ENCODE measurements at regions not wholly inside any gene's neighbourhood (a gene's known extent, or its start where the extent isn't known, plus 50 kb on each side); places are given as distances from the start of the nearest gene placed in this dataset.

GRCh38 chr6:81900616-81901015 is 148.1 kb upstream of the TENT5A start:
- Histone ChIP-seq H3K4me1 (ENCODE audit: control insufficient read depth in 5 of 5, insufficient read depth in 5 of 5, low read length in 5 of 5) (peaks cover 0 to 5% (median 0%) of the 10 kb centered on the region in 5 donors), H3K36me3 (ENCODE audit: control insufficient read depth in 5 of 5, insufficient read depth in 5 of 5, low read length in 5 of 5) (no peaks in the 10 kb centered on the region), H3K9me3 (ENCODE audit: control insufficient read depth in 5 of 5, low read length in 5 of 5) (no peaks in the 10 kb centered on the region), H3K4me3 (ENCODE audit: low read depth in 1 of 5, low read length in 5 of 5) (no peak overlapping the region), H3K27me3 (ENCODE audit: control insufficient read depth in 5 of 5, insufficient read depth in 4 of 5, low read length in 5 of 5) (no peaks in the 10 kb centered on the region), H3K9ac (ENCODE audit: low read length in 5 of 5) (no peak overlapping the region), H3K27ac (ENCODE audit: low read depth, low read length) (no peak overlapping the region)

GRCh38 chr6:81897793-81898192 is 145.3 kb upstream of the TENT5A start:
- no peaks in the 10 kb centered on the region for H3K36me3 ChIP-seq (ENCODE audit: control insufficient read depth in 5 of 5, insufficient read depth in 5 of 5, low read length in 5 of 5)
- H3K4me1 ChIP-seq (ENCODE audit: control insufficient read depth in 5 of 5, insufficient read depth in 5 of 5, low read length in 5 of 5): peaks cover 0 to 15% (median 5%) of the 10 kb centered on the region in 5 donors
- no peak overlapping the region for H3K27ac ChIP-seq (ENCODE audit: low read depth, low read length)
- H3K4me3 ChIP-seq (ENCODE audit: low read depth in 1 of 5, low read length in 5 of 5): no peak overlapping the region
- no peaks in the 10 kb centered on the region for H3K27me3 ChIP-seq (ENCODE audit: control insufficient read depth in 5 of 5, insufficient read depth in 4 of 5, low read length in 5 of 5)
- no peak overlapping the region for H3K9ac ChIP-seq (ENCODE audit: low read length in 5 of 5)
- no peaks in the 10 kb centered on the region for H3K9me3 ChIP-seq (ENCODE audit: control insufficient read depth in 5 of 5, low read length in 5 of 5)

GRCh38 chr6:81896525-81897503 is 144.3 kb upstream of the TENT5A start:
- no peaks in the 10 kb centered on the region for H3K9me3 ChIP-seq (ENCODE audit: control insufficient read depth in 5 of 5, low read length in 5 of 5)
- no peak overlapping the region for H3K4me3 ChIP-seq (ENCODE audit: low read depth in 1 of 5, low read length in 5 of 5)
- no peak overlapping the region for H3K9ac ChIP-seq (ENCODE audit: low read length in 5 of 5)
- no peaks in the 10 kb centered on the region for H3K27me3 ChIP-seq (ENCODE audit: control insufficient read depth in 5 of 5, insufficient read depth in 4 of 5, low read length in 5 of 5)
- no peak overlapping the region for H3K27ac ChIP-seq (ENCODE audit: low read depth, low read length)
- H3K36me3 ChIP-seq (ENCODE audit: control insufficient read depth in 5 of 5, insufficient read depth in 5 of 5, low read length in 5 of 5): no peaks in the 10 kb centered on the region
- H3K4me1 ChIP-seq (ENCODE audit: control insufficient read depth in 5 of 5, insufficient read depth in 5 of 5, low read length in 5 of 5): peaks cover 0 to 15% (median 5%) of the 10 kb centered on the region in 5 donors

GRCh38 chr6:81895511-81896185 is 143.2 kb upstream of the TENT5A start:
- peaks cover 4 to 15% (median 5%) of the 10 kb centered on the region in 5 donors for H3K4me1 ChIP-seq (ENCODE audit: control insufficient read depth in 5 of 5, insufficient read depth in 5 of 5, low read length in 5 of 5)
- no peaks in the 10 kb centered on the region for H3K27me3 ChIP-seq (ENCODE audit: control insufficient read depth in 5 of 5, insufficient read depth in 4 of 5, low read length in 5 of 5)
- H3K36me3 ChIP-seq (ENCODE audit: control insufficient read depth in 5 of 5, insufficient read depth in 5 of 5, low read length in 5 of 5): no peaks in the 10 kb centered on the region
- H3K9ac ChIP-seq (ENCODE audit: low read length in 5 of 5): no peak overlapping the region
- no peak overlapping the region for H3K27ac ChIP-seq (ENCODE audit: low read depth, low read length)
- H3K9me3 ChIP-seq (ENCODE audit: control insufficient read depth in 5 of 5, low read length in 5 of 5): no peaks in the 10 kb centered on the region
- no peak overlapping the region for H3K4me3 ChIP-seq (ENCODE audit: low read depth in 1 of 5, low read length in 5 of 5)

DNA sequence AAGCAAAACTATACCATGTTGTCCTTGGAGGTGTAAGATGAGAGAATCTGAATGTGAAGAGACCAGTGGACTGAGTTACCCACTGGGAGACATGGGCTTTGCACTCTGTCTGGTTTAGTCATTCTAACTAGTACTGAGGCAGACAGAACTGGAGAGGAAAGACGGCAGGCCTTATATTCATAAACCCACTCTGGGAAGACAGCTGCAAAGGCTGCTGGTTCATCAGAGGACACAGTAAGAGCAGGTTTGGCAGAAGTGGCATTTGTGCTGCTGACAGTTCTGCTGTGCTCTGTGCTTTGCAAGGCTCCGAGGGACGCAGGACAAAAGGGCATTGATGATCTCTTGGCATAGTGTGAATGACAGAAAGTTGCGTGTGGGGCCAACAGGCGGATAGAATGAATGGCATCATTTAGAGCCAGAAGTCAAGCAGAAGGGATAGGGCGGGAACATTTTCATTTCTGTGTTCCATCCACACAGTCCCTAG is 142.3 kb upstream of the TENT5A start:
- Histone ChIP-seq H3K36me3 (ENCODE audit: control insufficient read depth in 5 of 5, insufficient read depth in 5 of 5, low read length in 5 of 5) (no peaks in the 10 kb centered on the region), H3K27me3 (ENCODE audit: control insufficient read depth in 5 of 5, insufficient read depth in 4 of 5, low read length in 5 of 5) (no peaks in the 10 kb centered on the region), H3K9me3 (ENCODE audit: control insufficient read depth in 5 of 5, low read length in 5 of 5) (no peaks in the 10 kb centered on the region), H3K4me1 (ENCODE audit: control insufficient read depth in 5 of 5, insufficient read depth in 5 of 5, low read length in 5 of 5) (peaks cover 4 to 15% (median 5%) of the 10 kb centered on the region in 5 donors), H3K9ac (ENCODE audit: low read length in 5 of 5) (peak overlapping the region in 1 of 5 donors; percentile 5), H3K4me3 (ENCODE audit: low read depth in 1 of 5, low read length in 5 of 5) (peak overlapping the region in 2 of 5 donors; percentile 4 to 34), H3K27ac (ENCODE audit: low read depth, low read length) (peak overlapping the region; percentile 15)

DNA sequence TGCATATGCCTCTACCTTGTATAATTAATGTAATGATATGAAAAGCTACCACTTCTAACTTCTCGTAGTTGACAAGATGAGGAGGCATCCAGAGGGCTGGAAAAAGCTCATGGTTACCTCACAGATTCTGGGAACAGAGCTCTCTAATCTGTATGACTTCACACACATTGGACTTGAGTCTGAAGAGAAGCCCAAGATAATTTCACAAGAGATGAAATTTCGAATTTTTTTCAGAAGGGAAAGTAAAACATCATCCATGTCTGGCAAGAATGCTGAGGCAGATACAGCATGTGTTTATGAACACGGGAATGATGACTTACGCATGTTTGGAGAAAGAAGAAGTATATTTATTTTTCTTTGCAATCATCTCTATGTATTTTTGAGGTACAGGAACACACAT is 141.8 kb upstream of the TENT5A start:
- Histone ChIP-seq H3K4me1 (ENCODE audit: control insufficient read depth in 5 of 5, insufficient read depth in 5 of 5, low read length in 5 of 5) (peaks cover 4 to 15% (median 5%) of the 10 kb centered on the region in 5 donors), H3K27me3 (ENCODE audit: control insufficient read depth in 5 of 5, insufficient read depth in 4 of 5, low read length in 5 of 5) (no peaks in the 10 kb centered on the region), H3K4me3 (ENCODE audit: low read depth in 1 of 5, low read length in 5 of 5) (peak overlapping the region in 2 of 5 donors; percentile 4 to 34), H3K27ac (ENCODE audit: low read depth, low read length) (no peak overlapping the region), H3K36me3 (ENCODE audit: control insufficient read depth in 5 of 5, insufficient read depth in 5 of 5, low read length in 5 of 5) (no peaks in the 10 kb centered on the region), H3K9ac (ENCODE audit: low read length in 5 of 5) (no peak overlapping the region), H3K9me3 (ENCODE audit: control insufficient read depth in 5 of 5, low read length in 5 of 5) (no peaks in the 10 kb centered on the region)

DNA sequence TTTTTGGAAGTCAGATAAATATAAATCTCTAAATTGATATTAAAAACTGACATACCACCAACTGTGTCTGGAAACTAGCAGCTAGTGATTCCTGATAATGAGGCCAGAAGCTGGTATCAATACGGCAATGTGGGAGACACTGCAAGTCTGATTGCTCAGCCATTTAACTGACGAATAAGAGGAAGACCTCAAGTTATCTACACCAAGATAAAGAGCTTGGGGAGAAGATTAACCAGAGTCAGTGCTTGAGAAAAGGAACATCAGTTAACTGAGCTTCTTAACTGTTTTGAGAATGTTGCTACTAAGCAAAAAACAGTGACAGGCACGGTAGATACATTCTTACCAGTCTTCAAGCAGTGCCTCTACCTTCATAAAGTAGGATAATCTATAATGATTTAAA is 140.4 kb upstream of the TENT5A start:
- Histone ChIP-seq H3K36me3 (ENCODE audit: control insufficient read depth in 5 of 5, insufficient read depth in 5 of 5, low read length in 5 of 5) (no peaks in the 10 kb centered on the region), H3K4me1 (ENCODE audit: control insufficient read depth in 5 of 5, insufficient read depth in 5 of 5, low read length in 5 of 5) (peaks cover 4 to 14% (median 5%) of the 10 kb centered on the region in 5 donors), H3K27me3 (ENCODE audit: control insufficient read depth in 5 of 5, insufficient read depth in 4 of 5, low read length in 5 of 5) (no peaks in the 10 kb centered on the region)

GRCh38 chr6:81891874-81892273 is 139.4 kb upstream of the TENT5A start:
- peaks cover 4 to 14% (median 5%) of the 10 kb centered on the region in 5 donors for H3K4me1 ChIP-seq (ENCODE audit: control insufficient read depth in 5 of 5, insufficient read depth in 5 of 5, low read length in 5 of 5)
- no peaks in the 10 kb centered on the region for H3K9me3 ChIP-seq (ENCODE audit: control insufficient read depth in 5 of 5, low read length in 5 of 5)

More for the DNA sequence above, 140.4 kb upstream of the TENT5A start:
- Histone ChIP-seq H3K4me3 (ENCODE audit: low read depth in 1 of 5, low read length in 5 of 5) (no peak overlapping the region), H3K9me3 (ENCODE audit: control insufficient read depth in 5 of 5, low read length in 5 of 5) (no peaks in the 10 kb centered on the region), H3K27ac (ENCODE audit: low read depth, low read length) (no peak overlapping the region), H3K9ac (ENCODE audit: low read length in 5 of 5) (no peak overlapping the region)

DNA sequence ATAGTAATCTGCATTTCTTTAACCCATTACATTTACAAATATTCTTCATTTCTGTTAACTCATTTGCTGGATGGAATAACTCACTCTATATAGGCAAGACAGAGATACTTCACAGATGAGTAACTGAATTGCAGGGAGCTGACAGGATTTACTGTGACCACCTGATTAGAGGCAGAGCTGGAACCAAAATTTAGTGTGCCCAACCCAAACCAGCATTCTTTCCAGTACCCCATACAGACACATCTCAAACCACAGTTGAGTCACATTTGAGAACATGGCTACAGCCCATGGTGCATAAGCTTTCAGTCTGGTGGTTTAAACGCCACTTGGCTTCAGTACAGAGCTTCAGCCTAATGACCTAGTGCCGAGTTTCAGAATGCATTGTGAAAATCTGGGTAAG is 138.4 kb upstream of the TENT5A start:
- Histone ChIP-seq H3K36me3 (ENCODE audit: control insufficient read depth in 5 of 5, insufficient read depth in 5 of 5, low read length in 5 of 5) (no peaks in the 10 kb centered on the region), H3K27me3 (ENCODE audit: control insufficient read depth in 5 of 5, insufficient read depth in 4 of 5, low read length in 5 of 5) (no peaks in the 10 kb centered on the region), H3K27ac (ENCODE audit: low read depth, low read length) (no peak overlapping the region), H3K9ac (ENCODE audit: low read length in 5 of 5) (no peak overlapping the region), H3K4me3 (ENCODE audit: low read depth in 1 of 5, low read length in 5 of 5) (no peak overlapping the region), H3K4me1 (ENCODE audit: control insufficient read depth in 5 of 5, insufficient read depth in 5 of 5, low read length in 5 of 5) (peaks cover 4 to 14% (median 5%) of the 10 kb centered on the region in 5 donors), H3K9me3 (ENCODE audit: control insufficient read depth in 5 of 5, low read length in 5 of 5) (no peaks in the 10 kb centered on the region)

More at GRCh38 chr6:81891874-81892273, 139.4 kb upstream of the TENT5A start:
- no peak overlapping the region for H3K4me3 ChIP-seq (ENCODE audit: low read depth in 1 of 5, low read length in 5 of 5)
- no peak overlapping the region for H3K27ac ChIP-seq (ENCODE audit: low read depth, low read length)
- H3K36me3 ChIP-seq (ENCODE audit: control insufficient read depth in 5 of 5, insufficient read depth in 5 of 5, low read length in 5 of 5): no peaks in the 10 kb centered on the region
- no peaks in the 10 kb centered on the region for H3K27me3 ChIP-seq (ENCODE audit: control insufficient read depth in 5 of 5, insufficient read depth in 4 of 5, low read length in 5 of 5)
- no peak overlapping the region for H3K9ac ChIP-seq (ENCODE audit: low read length in 5 of 5)

All from subcutaneous abdominal adipose tissue (tissue), 5 donors.